Stimulated activated CD4-positive, alpha-beta T cell treated with anti-CD3 and anti-CD28 coated beads, Interleukin-2, amount 100 ng/mL, for 24 hours (primary cell): ENCODE measurements at regions not wholly inside any gene's neighbourhood (a gene's known extent, or its start where the extent isn't known, plus 50 kb on each side); places are given as distances from the start of the nearest gene placed in this dataset.

Source experiments
- DNase-seq, 2 donors: peaks; one replicate each; pipeline ENCODE4 v3.0.0-alpha.2; 2020

DNA sequence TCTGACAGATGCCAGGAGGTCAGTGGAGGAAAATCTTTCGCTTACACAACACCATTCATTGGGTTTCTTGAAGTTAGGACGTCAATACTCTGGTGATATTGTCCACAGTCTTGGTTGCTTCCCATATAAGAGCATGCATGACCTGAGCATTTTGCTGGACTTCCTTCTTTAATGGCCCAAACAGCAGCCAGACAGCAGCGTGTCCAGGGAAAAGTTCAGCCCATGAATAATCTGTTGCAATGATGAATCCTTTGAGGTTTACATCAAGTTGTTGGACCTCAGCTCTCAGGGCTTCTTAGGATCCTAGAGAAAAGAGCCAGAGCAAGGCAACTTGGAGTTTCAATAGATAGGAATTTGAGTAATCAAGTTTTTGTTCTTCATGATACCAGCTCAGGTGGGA, 155.6 kb upstream of the MGAT5 start:
- DNase-seq, result no peak

DNA sequence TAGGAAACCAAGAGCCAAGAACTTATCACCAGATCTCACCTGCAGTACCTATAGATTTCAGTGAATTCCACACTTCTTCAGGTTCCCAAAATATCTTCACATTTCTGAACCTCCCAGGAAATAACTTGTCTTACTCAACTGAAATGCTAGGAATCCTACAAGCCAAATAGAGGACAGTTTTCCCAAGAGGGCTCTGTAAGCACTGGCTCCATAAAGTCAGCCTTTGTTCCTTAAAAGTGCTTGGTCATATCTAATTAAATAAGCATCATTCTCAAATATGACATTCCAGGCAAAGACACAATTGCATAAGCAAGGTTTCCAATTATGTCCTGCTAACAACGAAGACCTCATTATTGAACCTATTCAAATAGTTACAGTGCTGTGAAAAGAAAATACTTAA, 154.6 kb upstream of the MGAT5 start:
- DNase-seq, result no peak

DNA sequence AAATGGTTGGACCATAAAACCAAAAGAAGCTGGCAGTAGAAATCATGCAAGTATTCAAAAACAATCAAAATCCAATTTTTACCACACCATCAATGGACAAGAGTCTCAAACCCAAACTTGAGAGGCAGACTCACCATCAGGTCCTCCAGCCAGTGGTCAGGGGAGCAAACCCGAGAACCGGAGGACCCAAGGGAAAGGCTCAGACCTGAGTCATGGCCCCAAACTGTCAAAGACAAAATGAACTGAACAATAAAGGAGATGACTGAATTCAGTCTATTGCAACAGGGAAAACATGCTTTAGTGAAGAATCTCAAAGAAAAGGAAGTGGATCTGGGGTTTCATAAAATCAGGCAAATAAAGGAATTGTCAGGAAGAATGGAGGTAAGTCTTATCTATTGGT, 150.7 kb upstream of the MGAT5 start:
- no peak for DNase-seq

DNA sequence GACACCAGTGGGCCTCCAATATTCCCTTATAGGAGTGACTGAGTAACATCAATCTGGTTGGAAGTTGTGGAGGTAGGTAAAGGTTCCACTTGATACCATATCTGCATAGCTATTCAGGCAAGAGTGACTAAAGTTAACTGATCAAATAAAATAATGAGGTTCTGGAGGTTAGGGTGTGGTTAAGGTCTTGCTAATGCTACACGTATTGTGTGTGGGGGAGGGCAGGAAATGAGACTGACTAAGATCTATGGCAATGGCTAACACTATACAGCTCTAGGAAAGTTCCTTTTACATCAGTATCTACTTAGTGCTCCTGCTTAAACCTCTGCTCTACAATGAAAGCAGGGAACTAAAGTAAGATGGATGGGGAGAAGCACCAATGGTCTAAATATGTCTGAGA, 149.1 kb upstream of the MGAT5 start:
- peak in 1 of 2 donors; percentile 29 for DNase-seq

DNA sequence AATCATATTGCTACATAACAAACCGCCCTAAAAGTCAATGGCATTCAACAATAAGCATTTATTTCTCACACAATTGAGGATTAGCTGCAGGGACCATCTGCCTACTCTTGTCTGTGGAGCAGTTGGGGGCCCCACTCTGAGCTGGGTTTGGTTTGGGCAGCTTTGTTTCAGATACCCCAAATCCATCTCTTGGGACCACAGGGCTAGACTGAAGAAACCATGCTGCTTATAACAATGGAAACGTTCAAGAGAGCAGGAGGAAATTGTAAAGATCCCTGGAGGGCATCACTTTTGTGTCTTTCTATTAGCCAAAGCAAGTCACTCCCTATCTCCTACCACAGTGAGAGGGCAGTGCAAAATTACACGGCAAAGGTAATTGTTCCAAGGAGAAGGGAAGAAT, 146.5 kb upstream of the MGAT5 start:
- no peak for DNase-seq

DNA sequence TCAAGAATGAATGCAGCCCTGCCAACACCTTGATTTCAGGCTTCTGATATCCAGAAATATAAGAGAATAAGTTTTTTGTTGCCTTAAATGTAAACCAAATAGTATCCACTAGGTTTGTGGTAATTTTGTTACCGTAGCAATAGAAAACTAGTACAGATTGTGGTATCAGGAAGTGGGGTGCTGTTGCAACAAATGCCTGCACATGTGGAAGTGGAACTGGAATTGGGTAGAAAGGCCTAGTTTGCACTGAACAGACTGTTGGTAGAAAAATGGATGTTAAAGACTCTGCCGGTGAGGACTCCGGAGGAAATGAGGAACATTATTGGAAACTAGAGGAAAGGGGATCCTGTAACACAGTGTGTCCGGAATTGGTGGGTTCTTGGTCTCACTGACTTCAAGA, 145.8 kb upstream of the MGAT5 start:
- DNase-seq, result no peak

DNA sequence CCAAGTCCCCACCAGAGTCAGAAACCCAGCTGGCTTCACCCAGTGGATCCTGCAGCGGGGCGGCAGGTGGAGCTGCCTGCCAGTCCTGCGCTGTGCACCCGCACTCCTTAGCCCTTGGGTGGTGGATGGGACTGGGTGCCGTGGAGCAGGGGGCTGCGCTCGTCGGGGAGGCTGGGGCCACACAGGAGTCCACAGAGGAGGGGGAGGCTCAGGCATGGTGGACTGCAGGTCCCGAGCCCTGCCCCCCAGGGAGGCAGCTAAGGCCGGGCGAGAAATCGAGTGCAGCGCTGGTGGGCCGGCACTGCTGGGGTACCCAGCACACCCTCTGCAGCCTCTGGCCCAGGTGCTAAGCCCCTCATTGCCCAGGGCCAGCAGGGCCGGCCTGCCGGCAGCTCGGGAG, 144.6 kb upstream of the MGAT5 start:
- DNase-seq, result no peak

DNA sequence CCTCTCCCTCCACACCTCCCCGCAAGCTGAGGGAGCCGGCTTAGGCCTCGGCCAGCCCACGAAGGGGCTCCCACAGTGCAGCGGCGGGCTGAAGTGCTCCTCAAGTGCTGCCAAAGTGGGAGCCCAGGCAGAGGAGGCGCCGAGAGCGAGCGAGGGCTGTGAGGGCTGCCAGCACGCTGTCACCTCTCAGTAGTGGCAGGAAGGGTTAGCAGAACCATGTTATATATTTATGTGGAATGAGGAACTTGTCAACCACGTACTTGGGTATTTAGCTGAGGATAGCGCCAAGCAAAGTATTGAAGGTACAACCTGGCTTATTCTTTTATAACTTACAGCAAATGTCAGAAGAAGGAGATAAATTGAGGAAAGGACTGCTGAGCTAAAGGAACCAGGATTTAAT, 144.1 kb upstream of the MGAT5 start:
- no peak for DNase-seq

DNA sequence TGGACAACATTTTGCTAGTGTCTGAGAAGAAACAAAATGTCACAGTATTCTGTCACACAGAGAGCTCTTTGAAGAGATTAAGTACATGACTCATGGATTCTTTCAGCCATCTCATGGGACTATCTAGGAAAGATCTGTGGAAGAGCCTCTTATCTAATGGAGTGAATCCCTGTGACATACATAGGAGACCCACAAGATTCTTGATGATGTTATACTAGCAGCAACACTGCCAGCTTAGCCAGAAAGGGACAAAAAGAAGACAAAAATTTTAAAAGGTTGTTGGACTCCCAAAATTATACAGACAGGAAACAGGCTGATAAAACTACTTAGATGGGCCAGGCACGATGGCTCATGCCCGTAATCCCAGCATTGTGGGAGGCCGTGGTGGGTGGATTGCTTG, 143.3 kb upstream of the MGAT5 start:
- DNase-seq, result no peak

DNA sequence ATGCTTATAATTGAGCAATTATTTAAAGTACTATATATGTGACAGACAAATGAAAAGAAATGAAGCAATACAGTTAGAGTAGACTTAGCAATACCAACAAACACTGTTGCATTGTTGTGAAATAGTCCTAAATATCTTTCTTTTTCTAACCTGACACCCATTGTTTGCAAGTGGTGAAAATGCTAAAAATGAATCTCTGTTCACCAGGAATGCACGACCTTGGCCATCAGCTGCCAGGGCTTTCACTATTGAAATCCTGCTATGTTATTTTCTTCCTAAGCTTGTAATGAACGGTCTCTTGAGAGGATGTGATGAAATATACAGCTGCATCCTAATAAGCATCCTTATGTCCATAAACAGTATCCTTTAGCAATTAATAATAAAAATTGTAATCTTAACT, 136.2 kb upstream of the MGAT5 start:
- no peak for DNase-seq

DNA sequence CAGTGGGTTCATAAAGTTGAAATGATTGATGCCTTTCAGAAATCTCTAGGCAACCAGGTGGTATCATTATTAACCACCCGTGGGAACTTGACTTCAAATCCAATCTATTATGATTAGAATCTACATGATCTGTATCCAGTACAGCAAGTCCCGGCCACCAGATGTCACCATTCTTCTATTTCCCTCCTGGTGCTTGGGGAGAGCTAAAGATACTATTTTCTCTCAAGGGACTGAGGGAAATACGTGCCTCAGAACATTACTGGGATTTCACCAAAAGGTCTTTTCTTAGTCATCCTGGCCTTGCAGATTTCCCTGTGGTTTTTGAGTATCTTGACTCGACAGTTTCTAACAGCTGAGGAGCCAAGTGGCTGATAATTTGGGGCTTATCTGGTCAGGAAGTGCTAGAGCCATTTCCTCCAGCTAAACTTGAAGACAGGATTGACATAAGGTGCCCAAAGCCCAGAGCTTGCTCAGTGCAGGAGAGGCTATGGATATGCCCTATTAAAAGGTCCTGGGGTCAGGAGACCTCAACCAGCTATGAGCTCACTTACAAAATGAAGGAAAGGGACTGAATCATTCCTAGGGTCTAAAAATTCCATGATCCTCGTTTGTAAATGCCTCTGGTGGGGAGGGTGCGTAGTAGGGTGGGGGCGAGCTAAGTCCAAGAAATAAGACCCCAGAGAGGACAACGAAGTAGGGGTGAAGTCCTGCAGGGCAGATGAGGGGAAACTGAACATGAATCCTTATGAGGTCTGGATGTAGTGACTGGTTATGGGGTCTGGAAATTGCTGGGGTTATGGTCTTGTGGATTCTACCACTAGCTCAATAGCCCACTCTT, 135.4 kb upstream of the MGAT5 start:
- DNase-seq, result peak; percentile 82 to 87

DNA sequence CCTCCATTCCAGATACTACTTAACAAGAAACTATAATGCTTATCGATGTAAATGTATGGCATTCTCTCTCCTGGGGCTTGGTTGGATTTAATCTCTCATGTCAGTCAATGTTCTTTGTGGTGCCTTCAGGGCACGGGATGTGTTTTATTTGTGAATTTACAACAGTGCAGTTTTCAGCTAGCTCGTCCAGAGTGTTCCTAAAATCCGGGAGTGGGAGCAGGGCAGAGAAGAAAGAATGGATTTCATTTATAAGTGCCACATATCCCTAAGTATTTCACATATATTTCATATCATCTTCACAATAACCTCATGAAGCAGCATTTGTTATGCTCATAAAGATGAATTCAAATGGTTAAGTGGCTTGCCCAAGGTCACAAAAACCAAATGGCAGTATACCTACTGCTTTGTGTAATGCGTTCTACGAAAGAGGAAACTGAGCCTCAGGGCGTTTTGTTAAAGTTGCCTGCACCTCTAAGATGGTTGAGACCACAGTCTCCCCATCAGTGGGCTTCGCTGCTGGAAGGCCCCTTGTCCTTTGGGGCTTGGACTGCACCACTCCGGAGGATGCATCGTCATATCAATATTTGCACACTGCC, 134.7 kb upstream of the MGAT5 start:
- no peak for DNase-seq

DNA sequence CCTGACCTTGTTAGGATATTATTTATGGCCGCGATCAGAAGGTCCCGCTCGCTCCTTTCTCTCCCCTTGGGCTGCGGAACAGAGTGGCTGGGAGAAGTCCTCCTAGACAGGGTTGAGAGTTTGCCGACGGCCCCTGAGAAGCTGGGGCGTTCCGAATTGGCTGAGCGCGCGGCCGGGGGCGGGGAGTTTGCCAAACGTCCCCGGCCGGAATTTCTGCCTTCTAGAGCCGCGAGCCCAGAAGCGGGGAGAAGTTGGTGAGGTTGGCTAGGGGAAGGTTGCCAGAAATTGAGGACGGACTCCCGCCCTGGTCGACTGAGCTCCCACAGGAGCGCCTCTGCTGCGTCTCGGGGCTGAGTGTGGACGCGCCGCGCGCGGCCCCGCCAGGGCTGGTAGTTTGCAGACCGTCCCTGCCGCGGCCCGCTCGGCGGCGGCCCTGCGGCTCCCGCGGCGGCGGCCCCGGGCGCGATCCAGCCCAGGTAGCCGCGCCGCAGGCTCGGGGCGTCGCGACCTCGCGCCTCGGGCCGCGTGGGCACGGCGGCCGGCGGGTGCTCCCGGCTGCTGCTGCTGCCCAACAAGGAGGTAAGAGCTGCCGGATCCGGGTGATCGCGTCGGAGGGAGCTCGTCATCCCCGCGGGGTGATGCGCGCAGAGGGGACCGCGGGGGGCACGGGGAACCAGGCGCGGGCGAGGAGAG, 134.0 kb upstream of the MGAT5 start:
- peak; percentile 83 to 86 for DNase-seq

DNA sequence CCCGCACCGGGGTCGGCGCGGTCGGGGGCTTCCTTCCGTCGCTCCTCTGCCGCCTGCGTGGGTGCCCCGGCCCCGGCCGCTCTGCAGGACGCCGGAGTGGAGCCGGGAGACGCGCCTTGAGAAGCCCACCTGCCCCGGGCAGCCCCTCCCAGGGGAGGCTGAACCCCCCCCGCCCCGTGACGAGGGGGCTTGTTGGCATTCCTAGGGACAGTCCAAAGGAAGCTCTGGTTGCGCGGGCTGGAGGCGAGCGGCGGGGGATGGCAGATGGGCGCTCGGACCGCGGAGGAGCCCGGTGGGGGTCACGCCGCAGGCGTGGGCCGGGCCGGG, 133.5 kb upstream of the MGAT5 start:
- no peak for DNase-seq

DNA sequence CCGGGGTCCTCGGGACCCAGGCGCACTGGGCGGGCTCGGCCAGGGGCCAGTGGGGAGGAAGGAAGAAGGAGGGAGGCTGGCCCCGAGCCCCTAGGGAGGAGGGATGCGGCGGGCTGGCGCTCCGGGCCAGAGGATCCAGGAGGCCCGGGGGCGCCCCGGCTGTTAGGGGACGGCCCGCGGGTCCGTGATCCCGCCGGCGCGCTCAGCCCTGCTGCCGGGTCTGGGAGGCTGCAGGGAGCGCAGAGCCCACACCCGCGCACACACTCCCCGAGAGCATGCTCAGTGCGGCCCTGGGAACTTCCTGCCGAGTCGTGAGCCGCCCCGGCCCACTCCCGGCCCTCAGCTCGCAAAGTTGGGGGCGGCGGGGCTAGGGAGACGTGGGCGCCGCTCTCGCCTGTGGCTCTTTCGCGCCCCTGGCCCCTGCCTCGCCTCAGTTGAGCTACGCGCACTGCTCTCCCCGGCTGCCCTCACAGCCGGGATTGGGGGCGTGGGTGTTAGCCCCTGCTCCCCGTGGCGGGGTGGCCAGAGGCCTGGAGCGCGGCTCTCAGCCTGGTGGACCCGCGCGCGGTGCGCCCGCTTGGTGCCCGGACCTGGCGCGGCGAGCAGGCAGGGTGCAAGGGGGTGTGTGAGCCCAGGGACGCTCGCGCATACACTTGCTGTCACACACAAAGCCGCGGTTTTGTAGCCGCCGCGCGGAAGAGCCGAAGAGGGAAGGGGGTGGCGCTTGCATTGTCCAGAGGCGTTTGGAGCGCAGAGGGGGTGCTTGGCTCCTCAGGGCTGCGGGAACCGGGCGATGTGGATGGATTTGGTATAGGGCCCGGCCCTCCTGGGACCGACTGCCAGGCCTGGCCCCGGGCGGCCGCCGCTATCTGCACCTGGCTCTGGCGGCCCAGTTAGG, 132.9 kb upstream of the MGAT5 start:
- DNase-seq, result peak; percentile 69 to 72

DNA sequence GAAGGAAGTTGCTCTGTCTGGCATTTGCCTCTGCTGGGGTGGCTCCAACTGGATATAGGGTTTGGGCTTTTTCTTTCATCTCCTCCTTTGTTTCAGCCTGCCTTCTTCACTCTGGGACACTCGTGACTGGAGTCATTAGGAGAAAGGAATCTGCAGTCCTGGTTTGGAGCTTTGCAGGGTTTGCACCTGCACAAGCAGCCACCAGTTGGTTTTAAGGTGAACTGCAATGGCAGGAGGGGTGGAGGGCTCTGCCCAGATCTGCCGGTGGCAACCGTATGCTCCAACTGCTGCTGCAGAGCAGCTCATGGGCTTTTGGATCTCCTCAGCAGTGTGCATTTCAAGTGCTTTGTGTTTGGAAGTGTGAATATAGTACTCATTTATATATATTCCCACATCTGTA, 131.3 kb upstream of the MGAT5 start:
- DNase-seq, result no peak

DNA sequence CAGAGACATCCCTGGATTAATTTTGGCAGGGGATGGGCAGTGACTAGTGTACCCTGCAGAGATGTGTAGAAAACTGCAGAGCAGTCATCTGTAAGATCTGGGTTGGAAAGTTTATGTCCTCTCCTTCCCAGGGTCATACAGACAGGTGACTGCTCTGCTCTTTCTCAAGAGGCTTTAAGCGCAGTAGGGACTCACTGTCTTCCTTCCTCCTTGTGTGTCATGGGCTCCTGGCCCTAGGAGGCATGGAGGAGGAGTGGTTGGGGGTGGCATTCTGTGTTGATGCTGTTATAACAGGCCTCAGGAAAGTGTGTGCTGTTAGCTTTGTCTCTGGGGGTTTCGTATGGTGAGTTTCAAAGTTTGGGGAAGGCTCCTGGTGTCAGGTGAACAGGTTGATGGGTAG, 130.5 kb upstream of the MGAT5 start:
- no peak for DNase-seq

DNA sequence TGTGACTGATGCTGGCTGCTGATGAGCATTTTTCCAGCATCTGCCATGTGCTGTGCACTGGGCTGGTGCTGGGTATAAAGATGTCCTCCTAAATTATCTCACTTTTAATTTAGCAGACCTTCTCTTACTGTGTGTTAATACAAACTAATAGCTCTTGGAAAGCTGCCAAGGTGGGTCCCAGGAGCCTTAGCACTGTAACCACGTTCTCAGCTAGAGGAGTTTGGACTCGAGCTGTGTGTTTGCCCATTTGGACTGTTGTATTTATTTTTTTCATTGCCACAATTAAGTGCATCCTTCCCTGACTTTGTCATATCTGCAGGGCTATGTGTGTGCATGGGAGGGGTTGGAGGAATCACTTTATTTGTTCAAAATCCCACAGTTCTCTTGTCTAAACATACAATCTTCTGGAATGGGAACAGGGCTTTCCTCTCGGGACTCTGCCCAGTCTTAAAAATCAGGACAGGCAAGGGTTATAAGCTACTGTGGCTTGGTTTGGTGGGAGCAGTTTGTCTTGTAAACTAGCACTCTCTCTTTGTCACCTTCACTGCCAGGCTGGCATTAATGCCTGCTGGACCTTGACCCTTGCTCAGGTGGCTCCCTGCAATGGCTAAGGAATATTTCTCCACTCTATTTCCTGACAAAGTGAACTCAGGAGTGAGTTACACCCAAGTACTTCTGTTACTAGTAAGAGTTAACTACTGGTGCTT, 129.7 kb upstream of the MGAT5 start:
- DNase-seq, result no peak

DNA sequence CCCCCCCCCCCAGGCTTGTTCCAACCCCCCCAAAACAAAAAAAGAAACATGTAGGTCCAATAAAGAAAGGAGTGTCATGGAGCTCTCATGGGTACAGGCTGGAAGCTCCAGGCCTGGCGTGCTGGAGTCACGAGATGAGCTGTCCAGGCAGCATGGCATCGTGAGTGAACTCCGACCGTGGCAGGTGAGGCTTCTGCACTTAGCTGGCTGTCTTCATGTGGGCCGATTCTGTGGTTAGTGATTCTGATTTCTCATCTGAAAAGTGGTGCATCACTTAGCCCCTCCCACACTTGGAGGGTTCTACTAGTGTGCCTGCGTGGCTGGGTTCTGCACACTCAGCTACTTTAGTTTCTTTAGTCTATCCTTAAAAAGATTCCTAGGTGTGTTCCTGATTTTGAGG, 126.4 kb upstream of the MGAT5 start:
- DNase-seq, result peak; percentile 71 to 73

DNA sequence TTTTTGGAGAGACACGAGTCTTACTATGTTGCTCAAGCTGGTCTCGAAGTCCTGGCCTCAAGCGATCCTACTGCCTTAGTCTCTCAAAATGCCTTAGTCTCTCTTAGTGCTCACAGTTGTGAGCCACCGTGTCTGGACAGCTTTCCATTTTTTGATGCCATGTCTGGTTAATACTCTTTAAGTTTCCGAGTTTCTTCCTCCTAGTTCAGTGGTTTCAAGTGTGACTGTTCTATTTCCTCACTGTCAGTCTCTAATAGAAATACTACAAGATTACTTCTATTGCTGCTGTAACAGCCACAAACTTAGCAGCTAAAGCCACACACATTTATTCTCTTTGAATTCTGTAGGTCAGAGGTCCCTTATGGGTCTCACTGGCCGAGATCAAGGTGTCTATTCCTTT, 125.1 kb upstream of the MGAT5 start:
- DNase-seq, result no peak

DNA sequence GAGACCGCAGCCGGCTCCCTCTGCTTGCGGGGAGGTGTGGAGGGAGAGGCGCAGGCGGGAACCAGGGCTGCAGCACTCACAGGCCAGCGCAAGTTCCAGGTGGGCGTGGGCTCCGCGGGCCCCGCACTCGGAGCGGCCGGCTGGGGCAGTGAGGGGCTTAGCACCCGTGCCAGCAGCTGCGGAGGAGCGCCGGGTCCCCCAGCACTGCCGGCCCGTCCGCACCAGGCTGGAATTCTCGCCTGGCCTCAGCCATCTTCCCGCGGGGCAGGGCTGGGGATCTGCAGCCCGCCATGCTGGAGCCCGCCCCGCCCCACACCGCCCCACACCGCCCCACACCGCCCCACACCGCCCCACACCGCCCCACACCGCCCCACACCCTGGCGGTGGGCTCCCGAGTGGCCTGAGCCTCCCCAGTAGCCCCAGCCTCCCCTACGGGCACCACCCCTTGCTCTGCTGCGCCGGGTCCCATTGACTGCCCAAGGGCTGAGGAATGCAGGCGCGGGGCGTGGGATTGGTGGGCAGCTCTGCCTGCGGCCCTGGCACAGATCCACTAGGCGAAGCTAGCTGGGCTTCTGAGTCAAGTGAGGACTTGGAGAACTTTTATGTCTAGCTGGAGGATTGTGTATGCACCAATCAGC, 123.9 kb upstream of the MGAT5 start:
- no peak for DNase-seq
